GM23338 (cell line): ENCODE measurements at regions not wholly inside any gene's neighbourhood (a gene's known extent, or its start where the extent isn't known, plus 50 kb on each side); places are given as distances from the start of the nearest gene placed in this dataset.

ENCODE experiments used
- ATAC-seq: fragments of 200-7000 bp; cut with Tn5 transposase; 3 replicates; pipeline ENCODE4 v1.9.1; 2020
- DNase-seq: peaks from one replicate; pipeline ENCODE4 v3.0.0-alpha.2; 2015; ENCODE audit warnings: low spot score
- H2AFZ ChIP-seq: fragments of 200-600 bp; sonication (generic); 2 replicates; pipeline ENCODE4 v1.8.0; 2016; ENCODE audit warnings: antibody characterized with exemption, mild to moderate bottlenecking, moderate library complexity
- H3F3A ChIP-seq: fragments of 200-600 bp; sonication (generic); replicated peaks from 2 replicates; pipeline ENCODE4 v1.8.0; 2017; ENCODE audit warnings: antibody characterized with exemption, mixed run types, low read depth
- H3K27ac ChIP-seq: fragments of 200-600 bp; sonication (generic); 2 replicates; pipeline ENCODE4 v1.6.1; 2016; ENCODE audit warnings: low read depth
- H3K27me3 ChIP-seq: fragments of 200-600 bp; sonication (generic); 2 replicates; pipeline ENCODE4 v1.8.0; 2016; ENCODE audit warnings: mild to moderate bottlenecking, mixed run types, moderate library complexity; ENCODE audit not compliant: insufficient read depth
- H3K36me3 ChIP-seq: fragments of 200-600 bp; sonication (generic); 2 replicates; pipeline ENCODE4 v1.8.0; 2016; ENCODE audit warnings: mild to moderate bottlenecking; ENCODE audit not compliant: insufficient read depth
- H3K4me1 ChIP-seq: fragments of 200-600 bp; sonication (generic); 2 replicates; pipeline ENCODE4 v1.8.0; 2016; ENCODE audit warnings: mild to moderate bottlenecking, moderate library complexity; ENCODE audit not compliant: insufficient read depth
- H3K4me2 ChIP-seq: fragments of 200-600 bp; sonication (generic); 2 replicates; pipeline ENCODE4 v1.7.1; 2017; ENCODE audit warnings: mixed run types
- H3K4me3 ChIP-seq: fragments of 200-600 bp; sonication (generic); 2 replicates; pipeline ENCODE4 v1.6.1; 2016; ENCODE audit warnings: mixed run types
- H3K79me2 ChIP-seq: fragments of 200-600 bp; sonication (generic); replicated peaks from 2 replicates; pipeline ENCODE4 v1.8.0; 2017; ENCODE audit warnings: mild to moderate bottlenecking; ENCODE audit not compliant: insufficient read depth
- H3K9me2 ChIP-seq: fragments of 200-600 bp; sonication (generic); 2 replicates; pipeline ENCODE4 v1.8.0; 2017; ENCODE audit not compliant: insufficient read depth
- H4K20me1 ChIP-seq: fragments of 200-600 bp; sonication (generic); replicated peaks from 2 replicates; pipeline ENCODE4 v1.8.0; 2017; ENCODE audit warnings: mild to moderate bottlenecking; ENCODE audit not compliant: insufficient read depth
- H3K27ac Mint-ChIP-seq: 2 replicates; pipeline ENCODE4 v1.8.0; 2020; ENCODE audit warnings: inconsistent platforms, mild to moderate bottlenecking, moderate library complexity, mixed read lengths
- H3K27me3 Mint-ChIP-seq: 3 replicates; pipeline ENCODE4 v1.8.0; 2022; ENCODE audit warnings: low read depth, mild to moderate bottlenecking, moderate library complexity, mixed read lengths, inconsistent platforms; ENCODE audit not compliant: insufficient read depth, poor library complexity
- H3K36me3 Mint-ChIP-seq: 3 replicates; pipeline ENCODE4 v1.8.0; 2021; ENCODE audit warnings: low read depth, mild to moderate bottlenecking, inconsistent platforms, moderate library complexity, mixed read lengths
- H3K4me1 Mint-ChIP-seq: 3 replicates; pipeline ENCODE4 v1.8.0; 2020; ENCODE audit warnings: mild to moderate bottlenecking, inconsistent platforms, mixed read lengths
- H3K4me3 Mint-ChIP-seq: 3 replicates; pipeline ENCODE4 v1.8.0; 2021; ENCODE audit warnings: moderate library complexity, mild to moderate bottlenecking, inconsistent platforms, mixed read lengths
- H3K9me3 Mint-ChIP-seq: 3 replicates; pipeline ENCODE4 v1.8.0; 2020; ENCODE audit warnings: moderate library complexity, mild to moderate bottlenecking, inconsistent platforms, mixed read lengths
- CREB1 ChIP-seq: fragments of 250-450 bp; sonication (Bioruptor Pico); IDR thresholded peaks from 2 replicates; pipeline ENCODE4 v1.5.0; 2020; ENCODE audit warnings: low read depth, mild to moderate bottlenecking, moderate library complexity
- CTCF ChIP-seq, 2 experiments: fragments of 200-600 bp in 1 of 2; sonication (generic) in 1 of 2; conservative IDR thresholded peaks; 2 replicates each; pipeline versions ENCODE4 v1.5.1 to v1.6.1; 2016 to 2017; ENCODE audit warnings: antibody characterized with exemption in 2 of 2, low read depth in 2 of 2, mild to moderate bottlenecking in 2 of 2, moderate library complexity in 1 of 2
- ETS1 ChIP-seq: IDR thresholded peaks from 2 replicates; pipeline ENCODE4 v1.6.1; 2016; ENCODE audit warnings: antibody characterized with exemption
- EZH2 ChIP-seq: fragments of 200-600 bp; sonication (generic); IDR thresholded peaks from one replicate; pipeline ENCODE4 v1.8.0; 2017; ENCODE audit warnings: antibody characterized with exemption, mild to moderate bottlenecking, low read depth; ENCODE audit not compliant: unreplicated experiment
- EZH2phosphoT487 ChIP-seq: fragments of 200-600 bp; sonication (generic); IDR thresholded peaks from one replicate; pipeline ENCODE4 v1.8.1; 2018; ENCODE audit warnings: antibody characterized with exemption; ENCODE audit not compliant: unreplicated experiment
- JUNB ChIP-seq: IDR thresholded peaks from one replicate; pipeline ENCODE4 v1.6.1; 2016; ENCODE audit warnings: antibody characterized with exemption; ENCODE audit not compliant: unreplicated experiment
- NANOG ChIP-seq: IDR thresholded peaks from 2 replicates; pipeline ENCODE4 v1.6.1; 2016; ENCODE audit warnings: antibody characterized with exemption, borderline replicate concordance
- POLR2AphosphoS5 ChIP-seq: IDR thresholded peaks from 2 replicates; pipeline ENCODE4 v1.6.1; 2016; ENCODE audit warnings: antibody characterized with exemption, low read depth
- REST ChIP-seq: IDR thresholded peaks from one replicate; pipeline ENCODE4 v1.6.1; 2018; ENCODE audit warnings: antibody characterized with exemption; ENCODE audit not compliant: unreplicated experiment
- STAT1 ChIP-seq: IDR thresholded peaks from one replicate; pipeline ENCODE4 v1.6.1; 2016; ENCODE audit warnings: antibody characterized with exemption; ENCODE audit not compliant: unreplicated experiment
- ZNF114 ChIP-seq: fragments of 250-450 bp; sonication (Bioruptor Pico); IDR thresholded peaks from 2 replicates; pipeline ENCODE4 v1.5.0; 2020; ENCODE audit warnings: mild to moderate bottlenecking, moderate library complexity
- ZNF331 ChIP-seq: fragments of 250-450 bp; sonication (Bioruptor Pico); IDR thresholded peaks from 2 replicates; pipeline ENCODE4 v1.5.0; 2020; ENCODE audit warnings: low read depth, mild to moderate bottlenecking, moderate library complexity
- ZNF462 ChIP-seq: fragments of 250-450 bp; sonication (Bioruptor Pico); IDR thresholded peaks from 2 replicates; pipeline ENCODE4 v1.5.0; 2020; ENCODE audit warnings: mild to moderate bottlenecking, moderate library complexity

GRCh38 chrX:45794995-45795337, 594.3 kb upstream of the DIPK2B start:
- H3K4me3 ChIP-seq = no peak overlapping the region
- no peaks in the 10 kb centered on the region; the same call in 1 of the 2 replicates for H3K36me3 ChIP-seq
- no peaks in the 10 kb centered on the region for H3K27me3 ChIP-seq
- Mint-ChIP-seq H3K27me3 (peaks cover 2% of the 10 kb centered on the region), H3K27ac (no peak overlapping the region), H3K4me1 (peaks cover 62% of the 10 kb centered on the region), H3K9me3 (peaks cover 10% of the 10 kb centered on the region; the same call in 2 of the 3 replicates), H3K4me3 (no peak overlapping the region), H3K36me3 (peaks cover 83% of the 10 kb centered on the region)
- H3F3A ChIP-seq = no peaks in the 10 kb centered on the region
- peaks cover 52% of the 10 kb centered on the region for H3K4me1 ChIP-seq
- DNase-seq (no peak), ATAC-seq (no peak)
- peaks cover 23% of the 10 kb centered on the region for H4K20me1 ChIP-seq
- H3K27ac ChIP-seq = no peak overlapping the region
- H2AFZ ChIP-seq = no peak overlapping the region
- TF ChIP-seq CREB1 (no peak), EZH2phosphoT487 (no peak), JUNB (no peak), POLR2AphosphoS5 (no peak), ETS1 (no peak), STAT1 (no peak), ZNF462 (no peak), ZNF331 (CRISPR knock-in tag) (no peak), ZNF114 (CRISPR knock-in tag) (no peak), CTCF (conservative IDR thresholded peaks at IDR 0.05; ENCODE audit: low read depth in 2 of 2) (no peak), NANOG (no peak), EZH2 (no peak), REST (no peak)
- peaks cover 99% of the 10 kb centered on the region for H3K79me2 ChIP-seq
- no peak overlapping the region for H3K4me2 ChIP-seq
- no peaks in the 10 kb centered on the region for H3K9me2 ChIP-seq
